Ishikawa (cell line): ENCODE measurements at regions not wholly inside any gene's neighbourhood (a gene's known extent, or its start where the extent isn't known, plus 50 kb on each side); places are given as distances from the start of the nearest gene placed in this dataset.

Experiments
- CEBPB ChIP-seq: IDR thresholded peaks from 2 replicates; pipeline ENCODE4 v1.6.1; 2012
- CREB1 ChIP-seq: IDR thresholded peaks from 2 replicates; pipeline ENCODE4 v1.6.1; 2012; ENCODE audit warnings: low read depth
- EGR1 ChIP-seq: IDR thresholded peaks from 2 replicates; pipeline ENCODE4 v1.6.1; 2012
- EP300 ChIP-seq: IDR thresholded peaks from 2 replicates; pipeline ENCODE4 v1.6.1; 2012; ENCODE audit warnings: borderline replicate concordance
- FOXM1 ChIP-seq: IDR thresholded peaks from 2 replicates; pipeline ENCODE4 v1.6.1; 2012; ENCODE audit warnings: low read depth, borderline replicate concordance
- NFIC ChIP-seq: IDR thresholded peaks from 2 replicates; pipeline ENCODE4 v1.6.1; 2012
- RAD21 ChIP-seq: IDR thresholded peaks from 2 replicates; pipeline ENCODE4 v1.6.1; 2012; ENCODE audit warnings: low read depth
- TAF1 ChIP-seq: IDR thresholded peaks from 2 replicates; pipeline ENCODE4 v1.6.1; 2012; ENCODE audit warnings: low read depth, mild to moderate bottlenecking
- TCF12 ChIP-seq: IDR thresholded peaks from 2 replicates; pipeline ENCODE4 v1.6.1; 2012; ENCODE audit warnings: low read depth
- TEAD4 ChIP-seq: IDR thresholded peaks from 2 replicates; pipeline ENCODE4 v1.6.1; 2012
- YY1 ChIP-seq: IDR thresholded peaks from 2 replicates; pipeline ENCODE4 v1.6.1; 2012; ENCODE audit warnings: low read depth
- ZBTB7A ChIP-seq: IDR thresholded peaks from 2 replicates; pipeline ENCODE4 v1.6.1; 2012; ENCODE audit warnings: low read depth
- TF ChIP-seq, protein P1 (sequence below): IDR thresholded peaks from 2 replicates; pipeline ENCODE4 v1.6.1; 2012
- TF ChIP-seq, protein P2 (sequence below): IDR thresholded peaks from 2 replicates; pipeline ENCODE4 v1.6.1; 2012
- TF ChIP-seq, protein P3 (sequence below): IDR thresholded peaks from 2 replicates; pipeline ENCODE4 v1.6.1; 2012; ENCODE audit warnings: low read depth, mild to moderate bottlenecking

DNA sequence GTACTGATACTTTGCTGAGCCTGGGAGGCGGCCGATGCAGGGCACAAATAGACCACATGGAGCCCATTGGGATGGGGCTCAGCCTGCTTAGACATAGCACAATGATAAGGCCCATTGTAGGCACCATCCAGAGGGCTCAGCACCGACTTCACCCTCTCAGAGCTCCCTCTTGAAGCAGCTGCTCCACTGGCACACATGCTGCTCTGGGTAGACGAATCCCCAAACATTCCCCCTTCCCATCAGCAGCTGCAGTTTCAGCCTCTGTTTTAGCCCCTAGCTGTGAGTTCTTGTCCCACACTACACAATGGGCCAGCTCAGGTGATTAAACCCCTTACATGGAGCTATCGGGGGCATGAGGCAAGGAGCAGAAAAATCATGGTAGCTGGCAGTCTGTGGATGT is 174.1 kb downstream of the RGS9 start:
- TF ChIP-seq, protein P1, sequence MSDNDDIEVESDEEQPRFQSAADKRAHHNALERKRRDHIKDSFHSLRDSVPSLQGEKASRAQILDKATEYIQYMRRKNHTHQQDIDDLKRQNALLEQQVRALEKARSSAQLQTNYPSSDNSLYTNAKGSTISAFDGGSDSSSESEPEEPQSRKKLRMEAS, result no peak
- TF ChIP-seq, protein P2, sequence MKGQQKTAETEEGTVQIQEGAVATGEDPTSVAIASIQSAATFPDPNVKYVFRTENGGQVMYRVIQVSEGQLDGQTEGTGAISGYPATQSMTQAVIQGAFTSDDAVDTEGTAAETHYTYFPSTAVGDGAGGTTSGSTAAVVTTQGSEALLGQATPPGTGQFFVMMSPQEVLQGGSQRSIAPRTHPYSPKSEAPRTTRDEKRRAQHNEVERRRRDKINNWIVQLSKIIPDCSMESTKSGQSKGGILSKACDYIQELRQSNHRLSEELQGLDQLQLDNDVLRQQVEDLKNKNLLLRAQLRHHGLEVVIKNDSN, result no peak
- no peak for TF ChIP-seq EP300
- no peak for TF ChIP-seq TCF12
- TF ChIP-seq, protein P3, sequence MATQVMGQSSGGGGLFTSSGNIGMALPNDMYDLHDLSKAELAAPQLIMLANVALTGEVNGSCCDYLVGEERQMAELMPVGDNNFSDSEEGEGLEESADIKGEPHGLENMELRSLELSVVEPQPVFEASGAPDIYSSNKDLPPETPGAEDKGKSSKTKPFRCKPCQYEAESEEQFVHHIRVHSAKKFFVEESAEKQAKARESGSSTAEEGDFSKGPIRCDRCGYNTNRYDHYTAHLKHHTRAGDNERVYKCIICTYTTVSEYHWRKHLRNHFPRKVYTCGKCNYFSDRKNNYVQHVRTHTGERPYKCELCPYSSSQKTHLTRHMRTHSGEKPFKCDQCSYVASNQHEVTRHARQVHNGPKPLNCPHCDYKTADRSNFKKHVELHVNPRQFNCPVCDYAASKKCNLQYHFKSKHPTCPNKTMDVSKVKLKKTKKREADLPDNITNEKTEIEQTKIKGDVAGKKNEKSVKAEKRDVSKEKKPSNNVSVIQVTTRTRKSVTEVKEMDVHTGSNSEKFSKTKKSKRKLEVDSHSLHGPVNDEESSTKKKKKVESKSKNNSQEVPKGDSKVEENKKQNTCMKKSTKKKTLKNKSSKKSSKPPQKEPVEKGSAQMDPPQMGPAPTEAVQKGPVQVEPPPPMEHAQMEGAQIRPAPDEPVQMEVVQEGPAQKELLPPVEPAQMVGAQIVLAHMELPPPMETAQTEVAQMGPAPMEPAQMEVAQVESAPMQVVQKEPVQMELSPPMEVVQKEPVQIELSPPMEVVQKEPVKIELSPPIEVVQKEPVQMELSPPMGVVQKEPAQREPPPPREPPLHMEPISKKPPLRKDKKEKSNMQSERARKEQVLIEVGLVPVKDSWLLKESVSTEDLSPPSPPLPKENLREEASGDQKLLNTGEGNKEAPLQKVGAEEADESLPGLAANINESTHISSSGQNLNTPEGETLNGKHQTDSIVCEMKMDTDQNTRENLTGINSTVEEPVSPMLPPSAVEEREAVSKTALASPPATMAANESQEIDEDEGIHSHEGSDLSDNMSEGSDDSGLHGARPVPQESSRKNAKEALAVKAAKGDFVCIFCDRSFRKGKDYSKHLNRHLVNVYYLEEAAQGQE, result no peak
- no peak for TF ChIP-seq EGR1
- TF ChIP-seq TEAD4, result no peak
- TF ChIP-seq FOXM1, result no peak
- TF ChIP-seq TAF1, result no peak
- TF ChIP-seq NFIC, result no peak
- no peak for TF ChIP-seq CREB1
- TF ChIP-seq ZBTB7A, result no peak

DNA sequence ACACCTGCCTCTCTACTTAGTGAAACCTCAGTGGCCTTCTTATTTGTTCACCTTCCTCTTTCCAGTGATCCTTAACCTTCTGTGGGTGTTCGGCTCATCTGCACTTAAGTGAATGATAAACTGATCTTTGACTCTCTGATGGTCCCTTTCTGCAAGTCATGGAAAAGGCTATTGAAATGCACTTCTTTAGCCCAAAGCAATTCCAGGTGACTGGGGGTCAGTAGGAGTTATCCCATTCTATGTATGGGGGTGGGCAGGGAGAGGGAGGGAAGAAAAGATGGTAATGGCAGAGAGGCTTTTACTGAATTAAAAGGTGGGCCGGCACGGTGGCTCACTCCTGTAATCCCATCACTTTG is 170.8 kb downstream of the RGS9 start:
- TF ChIP-seq TCF12 (no peak), YY1 (no peak), CEBPB (no peak), EGR1 (no peak), TAF1 (no peak), EP300 (no peak)
- TF ChIP-seq, protein P1, result no peak
- TF ChIP-seq, protein P3, result no peak

DNA sequence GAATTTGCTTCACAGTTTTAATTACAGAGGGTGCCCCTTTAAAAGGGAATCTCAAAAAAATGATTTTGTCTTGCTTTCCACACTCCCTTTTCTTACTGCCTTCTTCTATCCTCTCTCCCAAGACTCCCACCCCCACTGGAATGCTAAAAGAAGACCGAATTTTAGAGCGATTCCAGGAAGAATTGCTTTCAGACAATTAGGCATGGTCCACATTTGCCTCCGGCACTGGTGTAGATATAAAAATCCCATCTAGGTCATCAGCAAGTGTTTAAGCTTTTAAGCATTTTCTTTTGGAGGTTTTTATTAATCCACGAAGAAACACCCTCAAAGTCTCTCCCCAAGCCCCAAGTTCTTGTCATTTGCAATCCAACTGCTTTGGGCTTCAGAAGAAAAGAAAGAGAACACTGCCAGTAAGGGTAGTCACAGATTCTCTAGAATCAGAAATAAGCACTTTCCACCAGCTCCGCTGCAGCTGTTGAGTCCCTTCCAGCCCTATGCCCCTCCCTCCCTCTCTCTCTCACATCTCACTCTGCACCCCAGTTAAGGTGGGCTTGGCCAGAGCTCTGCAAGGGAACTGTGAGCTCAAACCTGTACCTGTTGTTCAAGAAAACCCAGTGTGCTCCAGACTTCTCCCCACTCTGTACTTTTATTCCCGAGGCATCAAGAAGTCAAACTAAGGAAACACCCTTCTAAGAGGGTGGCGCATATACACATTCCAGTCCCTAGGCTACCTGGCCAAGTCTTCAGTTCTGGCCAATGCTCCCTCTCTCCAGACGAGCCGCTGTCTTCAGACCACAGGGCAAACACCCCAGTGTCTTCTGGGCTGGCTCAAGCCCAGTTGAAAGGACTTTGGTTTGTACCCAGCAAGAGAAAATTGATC is 170.2 kb downstream of the RGS9 start:
- no peak for TF ChIP-seq RAD21
- TF ChIP-seq, protein P1, result no peak
- TF ChIP-seq, protein P3, result no peak
- TF ChIP-seq TEAD4, result no peak
- no peak for TF ChIP-seq NFIC
- no peak for TF ChIP-seq CEBPB
- TF ChIP-seq CREB1, result no peak
- no peak for TF ChIP-seq TCF12
- no peak for TF ChIP-seq ZBTB7A
- no peak for TF ChIP-seq TAF1

DNA sequence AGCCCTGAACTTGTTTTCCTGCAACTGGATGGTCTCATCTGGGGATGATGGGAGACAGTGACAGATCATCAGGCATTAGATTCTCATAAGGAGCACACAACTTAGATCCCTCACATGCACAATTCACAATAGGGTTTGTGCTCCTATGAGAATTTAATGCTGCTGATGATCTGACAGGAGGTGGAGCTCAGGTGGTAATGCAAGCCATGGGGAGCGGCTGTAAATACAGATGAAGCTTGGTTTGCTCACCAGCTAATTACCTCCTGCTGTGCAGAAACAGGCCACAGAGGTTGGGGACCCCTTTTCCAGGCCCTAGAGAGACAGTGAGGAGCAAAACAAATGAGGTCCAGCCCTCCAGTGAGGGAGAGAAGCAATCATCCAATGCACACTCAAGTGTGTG is 168.6 kb downstream of the RGS9 start:
- TF ChIP-seq, protein P2, result no peak
- no peak for TF ChIP-seq FOXM1
- TF ChIP-seq NFIC, result no peak
- TF ChIP-seq, protein P3, result no peak
- no peak for TF ChIP-seq EGR1
- no peak for TF ChIP-seq CEBPB
- TF ChIP-seq RAD21, result no peak
- TF ChIP-seq, protein P1, result no peak
